GM11168 (cell line): ENCODE measurements at regions not wholly inside any gene's neighbourhood (a gene's known extent, or its start where the extent isn't known, plus 50 kb on each side); places are given as distances from the start of the nearest gene placed in this dataset.

ENCODE experiments used
- in situ Hi-C: fragments of 300-500 bp; cut with MboI; formaldehyde crosslinking; loops from one replicate; pipeline ENCODE4 v1.12.0; 2022; ENCODE audit warnings: low sequenced_read_pairs; ENCODE audit not compliant: unreplicated experiment

GRCh38 chr3:42013691-42014457 lies 52.0 kb upstream of the ULK4 start:
- in situ Hi-C loops = loop anchor here (10.0 kb wide), 1 partner anchor 81 kb away; the partner anchor contains the start of gene TRAK1

GRCh38 chr3:42012935-42013690 lies 51.2 kb upstream of the ULK4 start:
- in situ Hi-C loops = loop anchor here (10.0 kb wide), 1 partner anchor 82 kb away; the partner anchor contains the start of gene TRAK1

GRCh38 chr3:42012383-42012934 lies 50.6 kb upstream of the ULK4 start:
- in situ Hi-C loops = loop anchor here (10.0 kb wide), 1 partner anchor 82 kb away; the partner anchor contains the start of gene TRAK1
